ENCODE measurements at regions not wholly inside any gene's neighbourhood (a gene's known extent, or its start where the extent isn't known, plus 50 kb on each side); places are given as distances from the start of the nearest gene placed in this dataset.
"Not testable (repeated sequence)": the region's sequence is repeated elsewhere in the genome, so short reads cannot be mapped to it uniquely, and the experiment has no call there.

DNA sequence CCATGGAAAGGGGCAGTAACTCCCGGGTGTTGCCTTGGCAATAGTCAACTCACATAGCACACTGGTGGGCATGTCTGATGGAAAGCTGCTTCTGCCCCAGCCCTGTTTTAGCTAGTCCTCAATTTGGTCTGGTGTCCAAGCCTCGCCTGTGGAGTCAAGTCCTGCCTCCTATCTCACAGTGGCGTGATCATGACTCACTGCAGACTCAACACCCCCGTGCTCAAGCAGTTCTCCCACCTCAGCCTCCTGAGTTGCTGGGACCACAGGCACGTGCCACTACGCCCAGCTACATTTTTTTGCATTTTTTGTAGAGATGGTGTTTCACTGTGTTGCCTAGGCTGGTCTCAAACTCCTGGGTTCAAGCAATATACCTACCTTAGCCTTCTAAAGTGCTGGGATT lies 218.9 kb upstream of the FRG2C start:
- TF ChIP-seq, protein P1, sequence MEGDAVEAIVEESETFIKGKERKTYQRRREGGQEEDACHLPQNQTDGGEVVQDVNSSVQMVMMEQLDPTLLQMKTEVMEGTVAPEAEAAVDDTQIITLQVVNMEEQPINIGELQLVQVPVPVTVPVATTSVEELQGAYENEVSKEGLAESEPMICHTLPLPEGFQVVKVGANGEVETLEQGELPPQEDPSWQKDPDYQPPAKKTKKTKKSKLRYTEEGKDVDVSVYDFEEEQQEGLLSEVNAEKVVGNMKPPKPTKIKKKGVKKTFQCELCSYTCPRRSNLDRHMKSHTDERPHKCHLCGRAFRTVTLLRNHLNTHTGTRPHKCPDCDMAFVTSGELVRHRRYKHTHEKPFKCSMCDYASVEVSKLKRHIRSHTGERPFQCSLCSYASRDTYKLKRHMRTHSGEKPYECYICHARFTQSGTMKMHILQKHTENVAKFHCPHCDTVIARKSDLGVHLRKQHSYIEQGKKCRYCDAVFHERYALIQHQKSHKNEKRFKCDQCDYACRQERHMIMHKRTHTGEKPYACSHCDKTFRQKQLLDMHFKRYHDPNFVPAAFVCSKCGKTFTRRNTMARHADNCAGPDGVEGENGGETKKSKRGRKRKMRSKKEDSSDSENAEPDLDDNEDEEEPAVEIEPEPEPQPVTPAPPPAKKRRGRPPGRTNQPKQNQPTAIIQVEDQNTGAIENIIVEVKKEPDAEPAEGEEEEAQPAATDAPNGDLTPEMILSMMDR (IDR thresholded peaks at IDR 0.05 in 2 of 3, conservative IDR thresholded peaks at IDR 0.05 in 1 of 3; ENCODE audit: borderline replicate concordance in 1 of 3, insufficient read depth in 1 of 3, low read depth in 2 of 3, low read length in 2 of 3), result not testable (repeated sequence)
- not testable (repeated sequence) for TF ChIP-seq EZH2 (IDR thresholded peaks at IDR 0.05); POLR2AphosphoS5 (IDR thresholded peaks at IDR 0.05; ENCODE audit: low read depth, low read length); YY1 (IDR thresholded peaks at IDR 0.05; ENCODE audit: extremely low read depth, insufficient replicate concordance, low read depth, low read length); RAD21 (IDR thresholded peaks at IDR 0.05; ENCODE audit: low read depth); SIN3A (IDR thresholded peaks at IDR 0.05; ENCODE audit: low read depth); ZFX (IDR thresholded peaks at IDR 0.05); ZNF274 (IDR thresholded peaks at IDR 0.05; ENCODE audit: low read depth, low read length)
- TF ChIP-seq, protein P2, sequence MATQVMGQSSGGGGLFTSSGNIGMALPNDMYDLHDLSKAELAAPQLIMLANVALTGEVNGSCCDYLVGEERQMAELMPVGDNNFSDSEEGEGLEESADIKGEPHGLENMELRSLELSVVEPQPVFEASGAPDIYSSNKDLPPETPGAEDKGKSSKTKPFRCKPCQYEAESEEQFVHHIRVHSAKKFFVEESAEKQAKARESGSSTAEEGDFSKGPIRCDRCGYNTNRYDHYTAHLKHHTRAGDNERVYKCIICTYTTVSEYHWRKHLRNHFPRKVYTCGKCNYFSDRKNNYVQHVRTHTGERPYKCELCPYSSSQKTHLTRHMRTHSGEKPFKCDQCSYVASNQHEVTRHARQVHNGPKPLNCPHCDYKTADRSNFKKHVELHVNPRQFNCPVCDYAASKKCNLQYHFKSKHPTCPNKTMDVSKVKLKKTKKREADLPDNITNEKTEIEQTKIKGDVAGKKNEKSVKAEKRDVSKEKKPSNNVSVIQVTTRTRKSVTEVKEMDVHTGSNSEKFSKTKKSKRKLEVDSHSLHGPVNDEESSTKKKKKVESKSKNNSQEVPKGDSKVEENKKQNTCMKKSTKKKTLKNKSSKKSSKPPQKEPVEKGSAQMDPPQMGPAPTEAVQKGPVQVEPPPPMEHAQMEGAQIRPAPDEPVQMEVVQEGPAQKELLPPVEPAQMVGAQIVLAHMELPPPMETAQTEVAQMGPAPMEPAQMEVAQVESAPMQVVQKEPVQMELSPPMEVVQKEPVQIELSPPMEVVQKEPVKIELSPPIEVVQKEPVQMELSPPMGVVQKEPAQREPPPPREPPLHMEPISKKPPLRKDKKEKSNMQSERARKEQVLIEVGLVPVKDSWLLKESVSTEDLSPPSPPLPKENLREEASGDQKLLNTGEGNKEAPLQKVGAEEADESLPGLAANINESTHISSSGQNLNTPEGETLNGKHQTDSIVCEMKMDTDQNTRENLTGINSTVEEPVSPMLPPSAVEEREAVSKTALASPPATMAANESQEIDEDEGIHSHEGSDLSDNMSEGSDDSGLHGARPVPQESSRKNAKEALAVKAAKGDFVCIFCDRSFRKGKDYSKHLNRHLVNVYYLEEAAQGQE (IDR thresholded peaks at IDR 0.05; ENCODE audit: low read depth), result not testable (repeated sequence)
- TF ChIP-seq, protein P3, sequence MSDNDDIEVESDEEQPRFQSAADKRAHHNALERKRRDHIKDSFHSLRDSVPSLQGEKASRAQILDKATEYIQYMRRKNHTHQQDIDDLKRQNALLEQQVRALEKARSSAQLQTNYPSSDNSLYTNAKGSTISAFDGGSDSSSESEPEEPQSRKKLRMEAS (IDR thresholded peaks at IDR 0.05), result not testable (repeated sequence)

All from HCT116 (cell line).